ENCODE measurements at regions not wholly inside any gene's neighbourhood (a gene's known extent, or its start where the extent isn't known, plus 50 kb on each side); places are given as distances from the start of the nearest gene placed in this dataset.

GRCh38 chr5:164000241-164000640 is 494.8 kb downstream of the MAT2B start:
- no peak for ATAC-seq (ENCODE audit: low read depth)
- intact Hi-C loops (cut with micrococcal nuclease), result no loop called here
- no peak for DNase-seq
- no peak overlapping the region for H2AFZ ChIP-seq (ENCODE audit: insufficient read depth, low read depth, low read length, poor library complexity, severe bottlenecking)
- H3K9ac ChIP-seq (ENCODE audit: low read length), result no peak overlapping the region
- Mint-ChIP-seq H3K27ac (no peak overlapping the region), H3K9me3 (ENCODE audit: insufficient read depth) (no peaks in the 10 kb centered on the region), H3K27me3 (no peaks in the 10 kb centered on the region), H3K4me3 (no peak overlapping the region), H3K4me1 (peaks cover 4% of the 10 kb centered on the region)
- no peaks in the 10 kb centered on the region for H3K79me2 ChIP-seq (ENCODE audit: control insufficient read depth, insufficient read depth, low read length)
- ChIA-PET CTCF (no interaction called here), POLR2A (no interaction called here)
- H3K4me1 ChIP-seq (ENCODE audit: control insufficient read depth in 2 of 2, insufficient read depth in 2 of 2, low read length in 2 of 2), result no peaks in the 10 kb centered on the region
- no peaks in the 10 kb centered on the region for H3K36me3 ChIP-seq (replicated peaks in 1 of 2; ENCODE audit: control extremely low read depth in 1 of 2, control insufficient read depth in 1 of 2, extremely low read depth in 1 of 2, insufficient read depth in 2 of 2, low read length in 1 of 2)
- H3K4me3 ChIP-seq (ENCODE audit: control extremely low read depth in 1 of 5, extremely low read depth in 1 of 5, insufficient read depth in 1 of 5, low read depth in 2 of 5, low read length in 4 of 5), result no peak overlapping the region
- H3K9me3 ChIP-seq (ENCODE audit: control extremely low read depth in 1 of 3, control insufficient read depth in 2 of 3, insufficient read depth in 1 of 3, low read length in 2 of 3), result no peaks in the 10 kb centered on the region
- H3K4me2 ChIP-seq (replicated peaks; ENCODE audit: low read depth, low read length, poor library complexity, severe bottlenecking), result no peak overlapping the region
- WGBS (ENCODE audit: insufficient coverage), result 57% methylated on average over 1 of the region's 3 CpGs
- H3K27me3 ChIP-seq (replicated peaks in 1 of 4; ENCODE audit: control extremely low read depth in 1 of 4, control insufficient read depth in 3 of 4, insufficient read depth in 4 of 4, low read length in 3 of 4), result no peaks in the 10 kb centered on the region
- no peaks in the 10 kb centered on the region for H4K20me1 ChIP-seq (ENCODE audit: control insufficient read depth, insufficient read depth, low read length, poor library complexity, severe bottlenecking)
- TF ChIP-seq CTCF (IDR thresholded peaks at IDR 0.05) (no peak), EZH2 (IDR thresholded peaks at IDR 0.05; ENCODE audit: borderline replicate concordance, insufficient read depth, low read depth, low read length, poor library complexity, severe bottlenecking) (no peak)
- H3K27ac ChIP-seq (ENCODE audit: low read length in 2 of 2), result no peak overlapping the region

GRCh38 chr5:164000819-164001218 is 495.4 kb downstream of the MAT2B start:
- DNase-seq (no peak), ATAC-seq (ENCODE audit: low read depth) (no peak)
- Mint-ChIP-seq H3K4me1 (peaks cover 4% of the 10 kb centered on the region), H3K27ac (no peak overlapping the region), H3K4me3 (no peak overlapping the region), H3K27me3 (no peaks in the 10 kb centered on the region), H3K9me3 (ENCODE audit: insufficient read depth) (no peaks in the 10 kb centered on the region)
- intact Hi-C loops (cut with micrococcal nuclease), result no loop called here
- Histone ChIP-seq H3K36me3 (replicated peaks in 1 of 2; ENCODE audit: control extremely low read depth in 1 of 2, control insufficient read depth in 1 of 2, extremely low read depth in 1 of 2, insufficient read depth in 2 of 2, low read length in 1 of 2) (no peaks in the 10 kb centered on the region), H4K20me1 (ENCODE audit: control insufficient read depth, insufficient read depth, low read length, poor library complexity, severe bottlenecking) (no peaks in the 10 kb centered on the region), H3K27ac (ENCODE audit: low read length in 2 of 2) (no peak overlapping the region), H3K9me3 (ENCODE audit: control extremely low read depth in 1 of 3, control insufficient read depth in 2 of 3, insufficient read depth in 1 of 3, low read length in 2 of 3) (no peaks in the 10 kb centered on the region), H3K79me2 (ENCODE audit: control insufficient read depth, insufficient read depth, low read length) (no peaks in the 10 kb centered on the region), H3K4me1 (ENCODE audit: control insufficient read depth in 2 of 2, insufficient read depth in 2 of 2, low read length in 2 of 2) (no peaks in the 10 kb centered on the region), H2AFZ (ENCODE audit: insufficient read depth, low read depth, low read length, poor library complexity, severe bottlenecking) (no peak overlapping the region), H3K9ac (ENCODE audit: low read length) (no peak overlapping the region), H3K27me3 (replicated peaks in 1 of 4; ENCODE audit: control extremely low read depth in 1 of 4, control insufficient read depth in 3 of 4, insufficient read depth in 4 of 4, low read length in 3 of 4) (no peaks in the 10 kb centered on the region), H3K4me2 (replicated peaks; ENCODE audit: low read depth, low read length, poor library complexity, severe bottlenecking) (no peak overlapping the region), H3K4me3 (ENCODE audit: control extremely low read depth in 1 of 5, extremely low read depth in 1 of 5, insufficient read depth in 1 of 5, low read depth in 2 of 5, low read length in 4 of 5) (no peak overlapping the region)
- TF ChIP-seq EZH2 (IDR thresholded peaks at IDR 0.05; ENCODE audit: borderline replicate concordance, insufficient read depth, low read depth, low read length, poor library complexity, severe bottlenecking) (no peak), CTCF (IDR thresholded peaks at IDR 0.05) (no peak)
- 94% methylated on average over 3 of the region's 3 CpGs for WGBS (ENCODE audit: insufficient coverage)
- ChIA-PET POLR2A (no interaction called here), CTCF (no interaction called here)
